ENCODE measurements at regions not wholly inside any gene's neighbourhood (a gene's known extent, or its start where the extent isn't known, plus 50 kb on each side); places are given as distances from the start of the nearest gene placed in this dataset.

DNA sequence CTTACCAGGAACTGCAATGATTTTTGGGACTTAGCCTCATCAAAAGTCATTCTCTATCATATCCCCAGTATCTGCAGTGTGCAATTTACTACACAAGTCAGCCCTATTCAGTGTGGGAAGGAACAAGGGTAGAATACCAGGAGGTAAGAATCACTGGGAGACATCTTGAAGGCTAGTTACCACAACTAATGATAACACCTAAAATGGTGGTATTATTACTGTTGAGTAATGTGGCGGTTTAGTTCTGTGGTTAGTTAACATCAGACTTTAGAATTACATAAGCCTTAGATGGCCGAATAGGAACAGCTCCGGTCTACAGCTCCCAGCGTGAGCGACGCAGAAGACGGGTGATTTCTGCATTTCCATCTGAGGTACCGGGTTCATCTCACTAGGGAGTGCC lies 567.9 kb upstream of the CDH11 start:
- no peak overlapping the region for H3K27ac ChIP-seq (ENCODE audit: insufficient read depth, low read length)
- peak in 1 of 2 donors; percentile 45 for DNase-seq (ENCODE audit: low read depth in 2 of 2)
- H3K36me3 ChIP-seq (ENCODE audit: control insufficient read depth, insufficient read depth, low read length): no peaks in the 10 kb centered on the region
- no peak overlapping the region for H3K4me2 ChIP-seq (ENCODE audit: extremely low read depth, insufficient read depth, low read length)
- H3K9ac ChIP-seq (ENCODE audit: insufficient read depth, low read length): no peak overlapping the region
- no peaks in the 10 kb centered on the region for H4K20me1 ChIP-seq (ENCODE audit: control insufficient read depth, extremely low read depth, insufficient read depth, low read length)
- no peak overlapping the region for H3K4me3 ChIP-seq (replicated peaks in 1 of 4; ENCODE audit: control extremely low read depth in 1 of 4, insufficient read depth in 1 of 4, low read depth in 3 of 4, low read length in 4 of 4)
- H3K79me2 ChIP-seq (ENCODE audit: control insufficient read depth, insufficient read depth, low read length): no peaks in the 10 kb centered on the region
- TF ChIP-seq EZH2 (IDR thresholded peaks at IDR 0.05; ENCODE audit: low read length, missing control alignments): no peak
- TF ChIP-seq, protein P1, sequence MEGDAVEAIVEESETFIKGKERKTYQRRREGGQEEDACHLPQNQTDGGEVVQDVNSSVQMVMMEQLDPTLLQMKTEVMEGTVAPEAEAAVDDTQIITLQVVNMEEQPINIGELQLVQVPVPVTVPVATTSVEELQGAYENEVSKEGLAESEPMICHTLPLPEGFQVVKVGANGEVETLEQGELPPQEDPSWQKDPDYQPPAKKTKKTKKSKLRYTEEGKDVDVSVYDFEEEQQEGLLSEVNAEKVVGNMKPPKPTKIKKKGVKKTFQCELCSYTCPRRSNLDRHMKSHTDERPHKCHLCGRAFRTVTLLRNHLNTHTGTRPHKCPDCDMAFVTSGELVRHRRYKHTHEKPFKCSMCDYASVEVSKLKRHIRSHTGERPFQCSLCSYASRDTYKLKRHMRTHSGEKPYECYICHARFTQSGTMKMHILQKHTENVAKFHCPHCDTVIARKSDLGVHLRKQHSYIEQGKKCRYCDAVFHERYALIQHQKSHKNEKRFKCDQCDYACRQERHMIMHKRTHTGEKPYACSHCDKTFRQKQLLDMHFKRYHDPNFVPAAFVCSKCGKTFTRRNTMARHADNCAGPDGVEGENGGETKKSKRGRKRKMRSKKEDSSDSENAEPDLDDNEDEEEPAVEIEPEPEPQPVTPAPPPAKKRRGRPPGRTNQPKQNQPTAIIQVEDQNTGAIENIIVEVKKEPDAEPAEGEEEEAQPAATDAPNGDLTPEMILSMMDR (conservative IDR thresholded peaks at IDR 0.05 in 1 of 2, IDR thresholded peaks at IDR 0.05 in 1 of 2; ENCODE audit: low read depth in 1 of 2, low read length in 2 of 2): no peak
- H3K9me3 ChIP-seq (ENCODE audit: control insufficient read depth, insufficient read depth, low read depth, low read length): no peaks in the 10 kb centered on the region
- no peaks in the 10 kb centered on the region for H3K27me3 ChIP-seq (ENCODE audit: control insufficient read depth, insufficient read depth, low read length)
- no peaks in the 10 kb centered on the region for H3K4me1 ChIP-seq (ENCODE audit: control insufficient read depth, extremely low read depth, insufficient read depth, low read length)
- no peak overlapping the region for H2AFZ ChIP-seq (ENCODE audit: low read length)

DNA sequence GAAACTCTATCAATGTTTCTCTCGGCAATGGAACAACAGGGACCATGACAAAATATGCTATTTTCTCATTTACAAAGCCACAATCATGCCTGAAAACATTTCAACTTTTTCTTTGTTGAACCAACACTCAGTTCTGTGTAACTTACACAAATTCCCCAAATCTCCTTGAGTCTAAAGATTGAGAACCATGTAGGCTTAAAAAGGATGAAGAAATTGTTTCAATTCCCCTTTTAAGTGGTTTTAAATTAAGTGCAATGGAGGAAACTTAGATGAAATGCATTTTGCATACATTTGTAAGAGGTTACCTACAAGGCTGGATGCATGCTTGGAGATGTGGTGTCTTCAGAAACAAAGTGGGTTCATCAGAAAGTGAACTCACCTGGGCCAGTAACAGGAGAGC lies 566.4 kb upstream of the CDH11 start:
- no peaks in the 10 kb centered on the region for H3K9me3 ChIP-seq (ENCODE audit: control insufficient read depth, insufficient read depth, low read depth, low read length)
- no peak overlapping the region for H3K4me3 ChIP-seq (replicated peaks in 1 of 4; ENCODE audit: control extremely low read depth in 1 of 4, insufficient read depth in 1 of 4, low read depth in 3 of 4, low read length in 4 of 4)
- H3K4me2 ChIP-seq (ENCODE audit: extremely low read depth, insufficient read depth, low read length): no peak overlapping the region
- H3K79me2 ChIP-seq (ENCODE audit: control insufficient read depth, insufficient read depth, low read length): no peaks in the 10 kb centered on the region
- DNase-seq (ENCODE audit: low read depth in 2 of 2): no peak
- TF ChIP-seq EZH2 (IDR thresholded peaks at IDR 0.05; ENCODE audit: low read length, missing control alignments): no peak
- TF ChIP-seq, protein P1 (conservative IDR thresholded peaks at IDR 0.05 in 1 of 2, IDR thresholded peaks at IDR 0.05 in 1 of 2; ENCODE audit: low read depth in 1 of 2, low read length in 2 of 2): no peak
- H2AFZ ChIP-seq (ENCODE audit: low read length): no peak overlapping the region
- no peak overlapping the region for H3K9ac ChIP-seq (ENCODE audit: insufficient read depth, low read length)
- H3K27ac ChIP-seq (ENCODE audit: insufficient read depth, low read length): no peak overlapping the region
- H3K36me3 ChIP-seq (ENCODE audit: control insufficient read depth, insufficient read depth, low read length): no peaks in the 10 kb centered on the region
- H3K27me3 ChIP-seq (ENCODE audit: control insufficient read depth, insufficient read depth, low read length): no peaks in the 10 kb centered on the region
- no peaks in the 10 kb centered on the region for H4K20me1 ChIP-seq (ENCODE audit: control insufficient read depth, extremely low read depth, insufficient read depth, low read length)
- H3K4me1 ChIP-seq (ENCODE audit: control insufficient read depth, extremely low read depth, insufficient read depth, low read length): no peaks in the 10 kb centered on the region

DNA sequence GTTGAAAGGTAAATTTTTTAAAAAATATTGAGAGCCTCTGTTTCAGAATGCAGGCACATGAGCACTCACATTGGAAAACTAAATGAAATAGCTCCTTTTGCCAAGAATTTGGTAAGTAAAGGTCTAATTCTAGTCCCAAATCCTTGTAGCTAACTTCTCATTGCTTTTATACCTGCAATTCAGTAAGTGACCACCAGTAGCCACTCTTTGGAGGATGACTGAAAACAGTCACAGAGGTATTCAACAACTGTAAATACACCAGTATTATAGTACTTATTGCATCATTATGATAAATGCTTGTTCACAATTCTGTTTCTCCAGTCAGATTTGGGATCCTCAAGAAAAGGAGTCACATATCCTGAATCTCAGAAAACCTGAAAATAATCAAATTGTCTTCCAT lies 562.4 kb upstream of the CDH11 start:
- H3K27me3 ChIP-seq (ENCODE audit: control insufficient read depth, insufficient read depth, low read length): no peaks in the 10 kb centered on the region
- H3K9me3 ChIP-seq (ENCODE audit: control insufficient read depth, insufficient read depth, low read depth, low read length): no peaks in the 10 kb centered on the region
- H2AFZ ChIP-seq (ENCODE audit: low read length): no peak overlapping the region
- no peak overlapping the region for H3K4me3 ChIP-seq (replicated peaks in 1 of 4; ENCODE audit: control extremely low read depth in 1 of 4, insufficient read depth in 1 of 4, low read depth in 3 of 4, low read length in 4 of 4)
- H3K27ac ChIP-seq (ENCODE audit: insufficient read depth, low read length): no peak overlapping the region
- no peaks in the 10 kb centered on the region for H3K4me1 ChIP-seq (ENCODE audit: control insufficient read depth, extremely low read depth, insufficient read depth, low read length)
- H3K9ac ChIP-seq (ENCODE audit: insufficient read depth, low read length): no peak overlapping the region
- H3K4me2 ChIP-seq (ENCODE audit: extremely low read depth, insufficient read depth, low read length): no peak overlapping the region
- no peak for TF ChIP-seq EZH2 (IDR thresholded peaks at IDR 0.05; ENCODE audit: low read length, missing control alignments)
- TF ChIP-seq, protein P1 (conservative IDR thresholded peaks at IDR 0.05 in 1 of 2, IDR thresholded peaks at IDR 0.05 in 1 of 2; ENCODE audit: low read depth in 1 of 2, low read length in 2 of 2): peak in 1 of 2 donors; percentile 24
- no peak for DNase-seq (ENCODE audit: low read depth in 2 of 2)
- no peaks in the 10 kb centered on the region for H3K36me3 ChIP-seq (ENCODE audit: control insufficient read depth, insufficient read depth, low read length)
- no peaks in the 10 kb centered on the region for H4K20me1 ChIP-seq (ENCODE audit: control insufficient read depth, extremely low read depth, insufficient read depth, low read length)
- H3K79me2 ChIP-seq (ENCODE audit: control insufficient read depth, insufficient read depth, low read length): no peaks in the 10 kb centered on the region
